Astrocyte of the spinal cord (primary cell): ENCODE measurements at regions not wholly inside any gene's neighbourhood (a gene's known extent, or its start where the extent isn't known, plus 50 kb on each side); places are given as distances from the start of the nearest gene placed in this dataset.

Source experiments
- DNase-seq: peaks from one replicate; pipeline ENCODE4 v3.0.0; 2011; ENCODE audit warnings: low read depth, low spot score
- H3K4me3 ChIP-seq: 2 replicates; pipeline ENCODE4 v1.5.1; 2011; ENCODE audit warnings: low read depth, mild to moderate bottlenecking, low read length, moderate library complexity
- CTCF ChIP-seq: IDR thresholded peaks from 2 replicates; pipeline ENCODE4 v1.5.1; 2012; ENCODE audit warnings: low read depth, mild to moderate bottlenecking, low read length, inconsistent platforms
- in situ Hi-C: cut with HindIII; loops from 2 replicates; pipeline ENCODE4 v1.10.0; 2017; ENCODE audit warnings: low sequenced_read_pairs

- no peak for TF ChIP-seq CTCF
Observed at GRCh38 chr17:68125111-68125870, 89.8 kb downstream of the KPNA2 start.

GRCh38 chr17:68127914-68128313 lies 92.4 kb downstream of the KPNA2 start:
- no peak for TF ChIP-seq CTCF
- DNase-seq: no peak
- in situ Hi-C loops: no loop called here
- no peak overlapping the region for H3K4me3 ChIP-seq

More at GRCh38 chr17:68125111-68125870, 89.8 kb downstream of the KPNA2 start:
- in situ Hi-C loops: no loop called here
- no peak for DNase-seq
- H3K4me3 ChIP-seq: no peak overlapping the region

GRCh38 chr17:68131456-68131855 lies 95.9 kb downstream of the KPNA2 start:
- H3K4me3 ChIP-seq: no peak overlapping the region
- in situ Hi-C loops: no loop called here
- no peak for DNase-seq
- TF ChIP-seq CTCF: no peak

GRCh38 chr17:68133346-68134045 lies 98.0 kb downstream of the KPNA2 start:
- no peak overlapping the region for H3K4me3 ChIP-seq
- in situ Hi-C loops: no loop called here
- TF ChIP-seq CTCF: peak; percentile 5
- DNase-seq: no peak

- in situ Hi-C loops: no loop called here
- no peak for DNase-seq
- no peak for TF ChIP-seq CTCF
- no peak overlapping the region for H3K4me3 ChIP-seq
Observed at GRCh38 chr17:68134046-68134637, 98.6 kb downstream of the KPNA2 start.

GRCh38 chr17:68134731-68135130 lies 99.2 kb downstream of the KPNA2 start:
- TF ChIP-seq CTCF: no peak
- in situ Hi-C loops: no loop called here
- DNase-seq: no peak
- H3K4me3 ChIP-seq: no peak overlapping the region
